ENCODE measurements at regions not wholly inside any gene's neighbourhood (a gene's known extent, or its start where the extent isn't known, plus 50 kb on each side); places are given as distances from the start of the nearest gene placed in this dataset.
"Not testable (repeated sequence)": the region's sequence is repeated elsewhere in the genome, so short reads cannot be mapped to it uniquely, and the experiment has no call there.

DNA sequence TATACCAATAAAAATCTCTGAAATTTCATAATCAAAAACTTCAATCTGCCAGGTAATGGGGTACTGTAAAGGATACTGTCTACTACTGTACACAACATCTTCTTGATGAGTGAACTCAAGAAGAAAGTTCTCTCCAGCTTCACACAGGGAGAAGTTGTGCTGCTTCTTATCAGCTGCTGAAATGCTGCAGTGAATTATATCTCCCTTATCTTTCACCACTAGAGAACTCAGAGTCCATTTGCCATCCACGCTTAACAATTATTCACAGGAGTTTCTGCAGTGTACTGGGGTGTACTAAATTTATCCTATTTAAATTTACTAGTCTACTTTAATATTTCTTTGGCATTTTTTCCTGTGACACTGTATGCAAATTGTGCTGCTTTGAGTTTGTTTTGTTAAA lies 384.8 kb downstream of the TFAP2B start:
- no peak overlapping the region for H3K27ac Mint-ChIP-seq
- Histone ChIP-seq H3K27ac (ENCODE audit: low read depth) (no peak overlapping the region), H3K4me3 (no peak overlapping the region)

DNA sequence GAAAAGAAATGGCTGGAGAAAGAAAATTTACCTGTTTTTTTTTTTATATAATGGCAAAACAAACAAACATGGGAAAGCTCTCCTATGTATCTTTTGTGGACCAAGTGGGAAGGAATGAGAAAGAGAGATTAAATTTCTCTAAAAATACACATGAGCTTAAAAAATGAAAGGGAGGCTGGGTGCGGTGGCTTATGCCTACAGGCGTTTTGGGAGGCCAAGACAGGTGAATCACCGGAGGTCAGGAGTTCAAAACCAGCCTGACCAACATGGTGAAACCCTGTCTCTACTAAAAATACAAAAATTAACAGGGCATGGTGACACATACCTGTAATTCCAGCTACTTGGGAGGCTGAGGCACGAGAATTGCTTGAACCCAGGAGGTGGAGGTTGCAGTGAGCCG lies 388.0 kb downstream of the TFAP2B start:
- not testable (repeated sequence) for H3K27ac ChIP-seq (ENCODE audit: low read depth); H3K4me3 Mint-ChIP-seq; H3K4me2 ChIP-seq; H3K27me3 Mint-ChIP-seq (ENCODE audit: insufficient read depth, low read depth, poor library complexity); H3F3A ChIP-seq (replicated peaks; ENCODE audit: low read depth); DNase-seq (ENCODE audit: low spot score); H3K36me3 ChIP-seq (ENCODE audit: insufficient read depth); H3K4me1 Mint-ChIP-seq; H3K9me2 ChIP-seq (ENCODE audit: insufficient read depth); H4K20me1 ChIP-seq (replicated peaks; ENCODE audit: insufficient read depth); H3K79me2 ChIP-seq (replicated peaks; ENCODE audit: insufficient read depth); H2AFZ ChIP-seq; H3K27ac Mint-ChIP-seq; H3K36me3 Mint-ChIP-seq (ENCODE audit: low read depth); H3K4me3 ChIP-seq; H3K9me3 Mint-ChIP-seq; H3K4me1 ChIP-seq (ENCODE audit: insufficient read depth); ATAC-seq; H3K27me3 ChIP-seq (ENCODE audit: insufficient read depth)

More for the DNA sequence above, 384.8 kb downstream of the TFAP2B start:
- H3K36me3 Mint-ChIP-seq (ENCODE audit: low read depth): no peaks in the 10 kb centered on the region
- H3K4me3 Mint-ChIP-seq: no peak overlapping the region
- ATAC-seq: no peak
- Histone ChIP-seq H4K20me1 (replicated peaks; ENCODE audit: insufficient read depth) (no peaks in the 10 kb centered on the region), H3K79me2 (replicated peaks; ENCODE audit: insufficient read depth) (no peaks in the 10 kb centered on the region), H3F3A (replicated peaks; ENCODE audit: low read depth) (no peaks in the 10 kb centered on the region), H2AFZ (no peak overlapping the region), H3K4me1 (ENCODE audit: insufficient read depth) (no peaks in the 10 kb centered on the region), H3K36me3 (ENCODE audit: insufficient read depth) (no peaks in the 10 kb centered on the region), H3K4me2 (no peak overlapping the region), H3K27me3 (ENCODE audit: insufficient read depth) (no peaks in the 10 kb centered on the region), H3K9me2 (ENCODE audit: insufficient read depth) (no peaks in the 10 kb centered on the region)
- H3K27me3 Mint-ChIP-seq (ENCODE audit: insufficient read depth, low read depth, poor library complexity): no peaks in the 10 kb centered on the region
- no peak for DNase-seq (ENCODE audit: low spot score)
- H3K4me1 Mint-ChIP-seq: no peaks in the 10 kb centered on the region
- no peaks in the 10 kb centered on the region for H3K9me3 Mint-ChIP-seq
- TF ChIP-seq CREB1 (CRISPR knock-in tag; IDR thresholded peaks at IDR 0.05; ENCODE audit: low read depth) (no peak), EZH2phosphoT487 (IDR thresholded peaks at IDR 0.05; ENCODE audit: unreplicated experiment) (no peak), NANOG (IDR thresholded peaks at IDR 0.05; ENCODE audit: borderline replicate concordance) (no peak), ZNF114 (CRISPR knock-in tag; IDR thresholded peaks at IDR 0.05) (no peak), JUNB (IDR thresholded peaks at IDR 0.05; ENCODE audit: unreplicated experiment) (no peak), ZNF331 (CRISPR knock-in tag; IDR thresholded peaks at IDR 0.05; ENCODE audit: low read depth) (no peak)
- TF ChIP-seq, protein P1, sequence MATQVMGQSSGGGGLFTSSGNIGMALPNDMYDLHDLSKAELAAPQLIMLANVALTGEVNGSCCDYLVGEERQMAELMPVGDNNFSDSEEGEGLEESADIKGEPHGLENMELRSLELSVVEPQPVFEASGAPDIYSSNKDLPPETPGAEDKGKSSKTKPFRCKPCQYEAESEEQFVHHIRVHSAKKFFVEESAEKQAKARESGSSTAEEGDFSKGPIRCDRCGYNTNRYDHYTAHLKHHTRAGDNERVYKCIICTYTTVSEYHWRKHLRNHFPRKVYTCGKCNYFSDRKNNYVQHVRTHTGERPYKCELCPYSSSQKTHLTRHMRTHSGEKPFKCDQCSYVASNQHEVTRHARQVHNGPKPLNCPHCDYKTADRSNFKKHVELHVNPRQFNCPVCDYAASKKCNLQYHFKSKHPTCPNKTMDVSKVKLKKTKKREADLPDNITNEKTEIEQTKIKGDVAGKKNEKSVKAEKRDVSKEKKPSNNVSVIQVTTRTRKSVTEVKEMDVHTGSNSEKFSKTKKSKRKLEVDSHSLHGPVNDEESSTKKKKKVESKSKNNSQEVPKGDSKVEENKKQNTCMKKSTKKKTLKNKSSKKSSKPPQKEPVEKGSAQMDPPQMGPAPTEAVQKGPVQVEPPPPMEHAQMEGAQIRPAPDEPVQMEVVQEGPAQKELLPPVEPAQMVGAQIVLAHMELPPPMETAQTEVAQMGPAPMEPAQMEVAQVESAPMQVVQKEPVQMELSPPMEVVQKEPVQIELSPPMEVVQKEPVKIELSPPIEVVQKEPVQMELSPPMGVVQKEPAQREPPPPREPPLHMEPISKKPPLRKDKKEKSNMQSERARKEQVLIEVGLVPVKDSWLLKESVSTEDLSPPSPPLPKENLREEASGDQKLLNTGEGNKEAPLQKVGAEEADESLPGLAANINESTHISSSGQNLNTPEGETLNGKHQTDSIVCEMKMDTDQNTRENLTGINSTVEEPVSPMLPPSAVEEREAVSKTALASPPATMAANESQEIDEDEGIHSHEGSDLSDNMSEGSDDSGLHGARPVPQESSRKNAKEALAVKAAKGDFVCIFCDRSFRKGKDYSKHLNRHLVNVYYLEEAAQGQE (IDR thresholded peaks at IDR 0.05; ENCODE audit: unreplicated experiment): no peak

DNA sequence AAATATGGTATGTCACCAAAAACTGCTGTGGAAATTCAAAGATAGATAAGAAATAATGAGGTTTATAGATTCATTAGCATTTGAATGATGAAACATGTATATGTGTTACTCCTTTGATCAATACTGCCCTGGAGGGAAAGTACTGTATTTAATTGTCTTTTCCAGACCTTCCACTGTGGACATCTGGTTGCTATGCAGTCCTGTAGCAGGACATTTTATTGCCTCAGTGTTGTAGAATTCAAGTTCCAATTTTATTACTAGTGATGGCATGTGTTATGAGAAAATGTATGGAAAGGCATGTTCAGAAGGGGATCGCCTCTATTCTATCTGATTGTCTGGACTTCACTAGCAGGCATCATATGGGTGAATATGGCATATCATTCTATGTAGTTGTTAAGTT lies 391.0 kb downstream of the TFAP2B start:
- Histone ChIP-seq H3K4me1 (ENCODE audit: insufficient read depth) (peaks cover 9% of the 10 kb centered on the region), H3K36me3 (ENCODE audit: insufficient read depth) (no peaks in the 10 kb centered on the region), H3K27ac (ENCODE audit: low read depth) (no peak overlapping the region), H3K9me2 (ENCODE audit: insufficient read depth) (no peaks in the 10 kb centered on the region), H3K27me3 (ENCODE audit: insufficient read depth) (no peaks in the 10 kb centered on the region), H3K79me2 (replicated peaks; ENCODE audit: insufficient read depth) (no peaks in the 10 kb centered on the region), H3K4me3 (no peak overlapping the region), H3K4me2 (no peak overlapping the region), H4K20me1 (replicated peaks; ENCODE audit: insufficient read depth) (no peaks in the 10 kb centered on the region), H3F3A (replicated peaks; ENCODE audit: low read depth) (no peaks in the 10 kb centered on the region), H2AFZ (no peak overlapping the region)
- peaks cover 23% of the 10 kb centered on the region for H3K4me1 Mint-ChIP-seq
- no peak for DNase-seq (ENCODE audit: low spot score)
- H3K36me3 Mint-ChIP-seq (ENCODE audit: low read depth): no peaks in the 10 kb centered on the region
- ATAC-seq: no peak
- H3K9me3 Mint-ChIP-seq: no peaks in the 10 kb centered on the region
- H3K4me3 Mint-ChIP-seq: no peak overlapping the region
- H3K27me3 Mint-ChIP-seq (ENCODE audit: insufficient read depth, low read depth, poor library complexity): no peaks in the 10 kb centered on the region
- no peak overlapping the region for H3K27ac Mint-ChIP-seq
- TF ChIP-seq, protein P2, sequence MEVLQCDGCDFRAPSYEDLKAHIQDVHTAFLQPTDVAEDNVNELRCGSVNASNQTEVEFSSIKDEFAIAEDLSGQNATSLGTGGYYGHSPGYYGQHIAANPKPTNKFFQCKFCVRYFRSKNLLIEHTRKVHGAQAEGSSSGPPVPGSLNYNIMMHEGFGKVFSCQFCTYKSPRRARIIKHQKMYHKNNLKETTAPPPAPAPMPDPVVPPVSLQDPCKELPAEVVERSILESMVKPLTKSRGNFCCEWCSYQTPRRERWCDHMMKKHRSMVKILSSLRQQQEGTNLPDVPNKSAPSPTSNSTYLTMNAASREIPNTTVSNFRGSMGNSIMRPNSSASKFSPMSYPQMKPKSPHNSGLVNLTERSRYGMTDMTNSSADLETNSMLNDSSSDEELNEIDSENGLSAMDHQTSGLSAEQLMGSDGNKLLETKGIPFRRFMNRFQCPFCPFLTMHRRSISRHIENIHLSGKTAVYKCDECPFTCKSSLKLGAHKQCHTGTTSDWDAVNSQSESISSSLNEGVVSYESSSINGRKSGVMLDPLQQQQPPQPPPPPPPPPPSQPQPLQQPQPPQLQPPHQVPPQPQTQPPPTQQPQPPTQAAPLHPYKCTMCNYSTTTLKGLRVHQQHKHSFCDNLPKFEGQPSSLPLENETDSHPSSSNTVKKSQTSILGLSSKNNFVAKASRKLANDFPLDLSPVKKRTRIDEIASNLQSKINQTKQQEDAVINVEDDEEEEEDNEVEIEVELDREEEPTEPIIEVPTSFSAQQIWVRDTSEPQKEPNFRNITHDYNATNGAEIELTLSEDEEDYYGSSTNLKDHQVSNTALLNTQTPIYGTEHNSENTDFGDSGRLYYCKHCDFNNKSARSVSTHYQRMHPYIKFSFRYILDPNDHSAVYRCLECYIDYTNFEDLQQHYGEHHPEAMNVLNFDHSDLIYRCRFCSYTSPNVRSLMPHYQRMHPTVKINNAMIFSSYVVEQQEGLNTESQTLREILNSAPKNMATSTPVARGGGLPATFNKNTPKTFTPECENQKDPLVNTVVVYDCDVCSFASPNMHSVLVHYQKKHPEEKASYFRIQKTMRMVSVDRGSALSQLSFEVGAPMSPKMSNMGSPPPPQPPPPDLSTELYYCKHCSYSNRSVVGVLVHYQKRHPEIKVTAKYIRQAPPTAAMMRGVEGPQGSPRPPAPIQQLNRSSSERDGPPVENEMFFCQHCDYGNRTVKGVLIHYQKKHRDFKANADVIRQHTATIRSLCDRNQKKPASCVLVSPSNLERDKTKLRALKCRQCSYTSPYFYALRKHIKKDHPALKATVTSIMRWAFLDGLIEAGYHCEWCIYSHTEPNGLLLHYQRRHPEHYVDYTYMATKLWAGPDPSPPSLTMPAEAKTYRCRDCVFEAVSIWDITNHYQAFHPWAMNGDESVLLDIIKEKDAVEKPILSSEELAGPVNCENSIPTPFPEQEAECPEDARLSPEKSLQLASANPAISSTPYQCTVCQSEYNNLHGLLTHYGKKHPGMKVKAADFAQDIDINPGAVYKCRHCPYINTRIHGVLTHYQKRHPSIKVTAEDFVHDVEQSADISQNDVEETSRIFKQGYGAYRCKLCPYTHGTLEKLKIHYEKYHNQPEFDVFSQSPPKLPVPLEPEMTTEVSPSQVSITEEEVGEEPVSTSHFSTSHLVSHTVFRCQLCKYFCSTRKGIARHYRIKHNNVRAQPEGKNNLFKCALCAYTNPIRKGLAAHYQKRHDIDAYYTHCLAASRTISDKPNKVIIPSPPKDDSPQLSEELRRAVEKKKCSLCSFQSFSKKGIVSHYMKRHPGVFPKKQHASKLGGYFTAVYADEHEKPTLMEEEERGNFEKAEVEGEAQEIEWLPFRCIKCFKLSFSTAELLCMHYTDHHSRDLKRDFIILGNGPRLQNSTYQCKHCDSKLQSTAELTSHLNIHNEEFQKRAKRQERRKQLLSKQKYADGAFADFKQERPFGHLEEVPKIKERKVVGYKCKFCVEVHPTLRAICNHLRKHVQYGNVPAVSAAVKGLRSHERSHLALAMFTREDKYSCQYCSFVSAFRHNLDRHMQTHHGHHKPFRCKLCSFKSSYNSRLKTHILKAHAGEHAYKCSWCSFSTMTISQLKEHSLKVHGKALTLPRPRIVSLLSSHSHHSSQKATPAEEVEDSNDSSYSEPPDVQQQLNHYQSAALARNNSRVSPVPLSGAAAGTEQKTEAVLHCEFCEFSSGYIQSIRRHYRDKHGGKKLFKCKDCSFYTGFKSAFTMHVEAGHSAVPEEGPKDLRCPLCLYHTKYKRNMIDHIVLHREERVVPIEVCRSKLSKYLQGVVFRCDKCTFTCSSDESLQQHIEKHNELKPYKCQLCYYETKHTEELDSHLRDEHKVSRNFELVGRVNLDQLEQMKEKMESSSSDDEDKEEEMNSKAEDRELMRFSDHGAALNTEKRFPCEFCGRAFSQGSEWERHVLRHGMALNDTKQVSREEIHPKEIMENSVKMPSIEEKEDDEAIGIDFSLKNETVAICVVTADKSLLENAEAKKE (CRISPR knock-in tag; IDR thresholded peaks at IDR 0.05): no peak
- TF ChIP-seq STAT1 (IDR thresholded peaks at IDR 0.05; ENCODE audit: unreplicated experiment) (no peak), JUNB (IDR thresholded peaks at IDR 0.05; ENCODE audit: unreplicated experiment) (no peak)
